B cell (primary cell): ENCODE measurements at regions not wholly inside any gene's neighbourhood (a gene's known extent, or its start where the extent isn't known, plus 50 kb on each side); places are given as distances from the start of the nearest gene placed in this dataset.

Experiments
- CTCF ChIP-seq: fragments of 200-600 bp; IDR thresholded peaks from one replicate; pipeline ENCODE4 v1.8.0; 2022; ENCODE audit warnings: antibody characterized with exemption, mild to moderate bottlenecking
- EZH2 ChIP-seq: IDR thresholded peaks from 2 replicates; pipeline ENCODE4 v1.6.1; 2012; ENCODE audit warnings: borderline replicate concordance, low read depth, mild to moderate bottlenecking, moderate library complexity, low read length; ENCODE audit not compliant: insufficient read depth, poor library complexity, severe bottlenecking

DNA sequence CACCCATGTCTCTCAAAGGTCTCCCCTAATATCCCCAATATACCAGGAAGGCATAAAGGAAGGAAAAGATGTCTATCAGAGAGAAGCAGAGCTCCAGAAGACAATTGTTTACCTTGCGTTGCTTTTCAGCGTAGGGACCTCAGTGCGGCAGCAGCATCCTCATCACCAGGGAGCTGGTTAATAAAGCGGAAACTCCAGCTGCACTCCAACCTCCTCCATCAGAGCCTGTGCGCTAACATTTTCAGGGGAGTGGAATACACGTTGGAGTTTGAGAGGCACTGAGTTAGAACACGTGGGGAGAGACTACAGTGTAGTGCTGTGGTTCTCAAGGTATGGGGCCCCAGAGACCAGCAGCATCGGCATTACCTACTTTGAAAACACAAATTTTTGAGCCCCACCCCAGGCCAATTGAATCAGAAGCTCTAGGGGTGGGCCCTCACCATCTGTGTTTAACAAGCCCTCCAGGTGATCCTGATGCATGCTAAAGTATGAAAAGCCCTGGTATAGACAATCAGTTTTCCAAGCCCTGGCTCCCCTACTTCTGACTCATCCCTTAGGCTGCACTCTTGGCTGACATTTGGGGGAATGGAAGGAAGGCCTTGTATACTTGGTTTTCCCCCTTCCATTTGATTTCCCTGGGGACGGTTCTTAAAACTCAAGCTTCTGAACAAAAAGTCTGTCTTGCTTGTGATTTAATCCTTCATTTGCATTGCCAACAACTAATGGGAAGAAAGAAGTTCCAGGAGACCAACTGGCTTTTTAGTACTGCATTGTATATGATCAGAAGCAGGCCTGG lies 419.0 kb upstream of the CCDC196 start:
- no peak for TF ChIP-seq CTCF
- no peak for TF ChIP-seq EZH2
